Adrenal gland (tissue), 5 donors: ENCODE measurements at regions not wholly inside any gene's neighbourhood (a gene's known extent, or its start where the extent isn't known, plus 50 kb on each side); places are given as distances from the start of the nearest gene placed in this dataset.

ENCODE experiments used
- CTCF ChIP-seq, 6 experiments: fragments of 450-650 bp in 4 of 6; fragments of 200-600 bp in 2 of 6; sonication (generic) in 1 of 6; IDR thresholded peaks; 1 replicate in 5 of 6; 2 replicates in 1 of 6; pipeline versions ENCODE4 v1.5.1 to v1.8.0; 2016 to 2021; ENCODE audit warnings: antibody characterized with exemption in 6 of 6, mild to moderate bottlenecking in 2 of 6, moderate library complexity in 1 of 6
- POLR2A ChIP-seq, 2 donors: fragments of 450-650 bp; IDR thresholded peaks; one replicate each; pipeline ENCODE4 v1.6.1; 2017; ENCODE audit warnings: antibody characterized with exemption in 2 of 2, mild to moderate bottlenecking in 2 of 2, moderate library complexity in 1 of 2
- donor health status: DM: no; HTN: no; CAD: no.

- no peak for TF ChIP-seq POLR2A (IDR thresholded peaks at IDR 0.05)
- no peak for TF ChIP-seq CTCF (IDR thresholded peaks at IDR 0.05)
These were observed 901.0 kb upstream of the CTNND2 start for GRCh38 chr5:12805165-12805698.
